ENCODE measurements at regions not wholly inside any gene's neighbourhood (a gene's known extent, or its start where the extent isn't known, plus 50 kb on each side); places are given as distances from the start of the nearest gene placed in this dataset.

DNA sequence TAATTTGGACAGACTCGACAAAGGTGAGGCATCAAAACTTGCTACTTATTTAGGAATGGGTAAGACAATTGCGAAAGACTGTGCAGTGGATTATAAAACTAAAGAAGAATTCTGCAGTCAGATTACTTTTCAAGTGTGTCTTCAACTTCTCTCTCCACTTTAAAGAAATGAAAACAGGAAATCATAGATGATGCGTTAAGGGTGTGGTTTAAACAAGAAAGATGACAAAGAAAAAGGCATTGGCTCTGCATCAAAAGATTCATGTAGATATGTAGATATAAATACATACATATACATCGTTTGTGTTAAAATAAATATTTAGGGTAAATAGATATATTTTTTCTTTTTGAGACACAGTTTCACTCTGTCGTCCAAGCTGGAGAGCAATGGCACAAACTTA lies 74.6 kb upstream of the PARP11 start:
- DNase-seq: no peak

- DNase-seq: no peak
Observed at GRCh38 chr12:3945671-3946070, 72.5 kb upstream of the PARP11 start.

DNA sequence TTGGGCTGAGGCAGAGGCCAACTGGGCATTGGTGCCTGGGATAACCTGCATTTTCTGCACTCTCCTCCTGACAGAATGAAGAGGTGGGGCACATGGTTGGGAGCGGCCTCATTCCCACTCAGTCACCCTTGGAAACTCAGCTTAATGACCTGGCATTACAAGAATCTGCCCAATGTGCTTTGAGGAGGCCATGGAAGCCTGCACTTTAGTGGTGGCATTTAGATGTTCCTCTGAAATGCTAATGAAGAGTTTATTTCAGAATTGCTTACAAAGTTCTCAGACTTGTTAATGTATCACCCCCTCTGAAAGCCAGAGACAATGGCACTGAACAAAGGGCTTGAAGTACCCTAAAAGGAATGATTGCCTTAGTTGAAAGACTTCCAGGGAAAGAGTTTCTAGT lies 71.4 kb upstream of the PARP11 start:
- no peak for DNase-seq

DNA sequence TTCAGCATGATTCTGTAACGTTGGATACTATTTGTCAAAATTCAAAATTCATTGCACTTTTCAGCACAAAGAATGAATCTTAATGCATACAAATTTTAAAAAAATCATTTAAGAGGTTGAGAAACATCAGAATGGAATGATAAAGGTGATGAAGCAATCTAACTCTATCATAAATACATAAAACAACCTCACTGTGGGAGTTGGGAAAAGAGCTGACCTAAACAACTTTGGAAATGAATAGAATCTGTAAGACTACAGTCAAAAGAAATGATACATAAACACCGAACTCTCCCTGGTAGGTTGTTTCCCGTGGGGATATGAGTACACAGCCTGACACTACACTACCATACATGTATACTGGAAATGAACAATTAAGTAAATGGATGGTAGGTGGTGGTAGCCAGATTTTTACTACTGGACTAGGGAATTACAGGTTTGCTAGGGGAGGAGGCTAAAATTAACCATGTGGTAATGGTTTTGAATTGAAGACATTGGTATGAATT lies 64.9 kb upstream of the PARP11 start:
- DNase-seq: no peak

GRCh38 chr12:3935078-3935477 lies 61.9 kb upstream of the PARP11 start:
- no peak for DNase-seq

- DNase-seq: no peak
Observed at GRCh38 chr12:3933819-3934192, 60.6 kb upstream of the PARP11 start.

DNA sequence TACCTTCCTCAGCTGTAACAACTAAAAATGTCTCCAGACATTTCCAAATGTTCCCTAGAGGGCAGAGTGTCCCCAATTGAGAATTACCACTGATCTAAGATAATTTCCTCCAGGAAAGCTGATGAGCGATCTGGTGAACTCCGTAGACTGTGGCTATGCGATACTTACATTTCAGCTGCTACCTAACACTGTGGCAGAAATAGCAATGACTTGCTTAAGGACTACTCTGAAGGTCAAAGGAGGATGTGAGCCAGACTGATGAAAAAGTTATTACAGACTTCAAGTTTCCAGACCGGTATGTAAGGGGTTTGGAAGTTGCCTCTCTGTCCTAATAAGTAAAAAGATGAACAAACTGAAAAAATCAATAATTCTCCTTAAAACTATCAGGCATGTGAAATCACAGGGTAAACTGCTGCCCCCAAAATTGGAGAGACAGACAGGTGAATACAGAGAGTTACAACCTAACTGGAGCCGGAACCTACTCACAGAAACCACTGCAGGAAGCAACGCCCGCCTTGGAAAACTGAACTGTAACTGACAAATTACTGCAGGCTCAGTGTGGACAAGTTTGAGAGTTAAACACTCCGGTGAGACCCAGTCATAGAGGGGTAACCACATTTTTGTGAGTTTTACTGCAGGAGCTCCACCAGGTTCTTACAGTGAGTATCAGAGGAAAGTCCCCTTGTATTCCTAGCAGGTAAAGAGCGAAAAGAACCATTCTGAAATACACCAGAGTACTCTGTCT lies 60.0 kb upstream of the PARP11 start:
- DNase-seq: no peak

- no peak for DNase-seq
Observed at GRCh38 chr12:3931776-3932175, 58.6 kb upstream of the PARP11 start.

DNA sequence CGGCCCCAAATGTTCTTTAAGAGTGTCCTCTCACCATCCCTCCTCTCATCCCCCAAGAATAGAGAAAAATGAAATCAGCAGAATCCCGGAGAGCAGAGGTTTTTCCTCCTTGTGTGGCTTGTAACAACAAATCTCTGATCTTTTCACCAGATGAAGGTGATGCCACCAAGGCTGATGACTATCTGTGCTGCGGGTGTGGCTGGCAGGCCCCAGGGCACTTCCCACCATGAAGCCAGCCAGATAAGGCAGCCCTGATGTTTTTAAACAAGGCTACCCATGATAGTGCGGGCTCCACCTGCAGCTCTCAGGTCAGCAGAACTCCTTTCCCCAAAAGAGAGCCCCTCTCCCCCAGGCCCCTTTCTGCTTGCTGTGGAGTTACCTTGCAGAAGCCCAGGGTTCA lies 58.0 kb upstream of the PARP11 start:
- no peak for DNase-seq

DNA sequence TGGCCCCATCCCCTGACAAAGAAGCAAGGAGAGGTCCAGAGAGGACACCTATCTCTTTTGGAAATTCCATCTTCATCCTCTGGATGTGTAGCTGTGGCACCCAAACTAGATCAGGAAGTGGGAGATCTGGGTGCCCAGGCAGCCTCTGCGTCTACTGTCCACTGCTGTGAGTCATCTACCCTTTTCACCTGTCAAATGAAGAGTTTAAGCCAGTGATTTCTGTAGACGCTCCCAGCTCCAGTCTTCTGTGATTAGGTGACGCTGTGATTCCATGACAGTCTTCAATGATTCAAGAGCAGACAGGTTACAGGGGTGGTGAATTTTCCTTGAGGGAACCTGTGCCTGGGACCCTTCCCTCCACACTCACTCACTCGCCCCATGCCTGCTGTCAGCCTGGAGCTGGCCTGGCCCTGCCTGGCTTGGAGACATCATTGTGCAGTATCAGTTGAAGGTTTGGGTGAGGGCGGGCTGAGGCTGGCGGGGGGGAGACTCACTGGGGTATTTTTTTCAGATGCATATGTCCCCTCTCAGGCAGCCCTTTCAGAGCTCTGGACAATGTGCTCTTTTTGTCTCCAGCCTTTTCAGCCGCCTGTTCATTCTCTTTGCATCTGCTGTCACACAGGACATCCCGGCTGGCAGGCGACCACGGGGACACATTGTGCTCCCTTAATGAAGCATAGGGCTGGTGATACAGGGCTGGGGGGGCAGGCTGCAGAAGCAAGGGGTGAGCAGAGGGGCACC lies 56.8 kb upstream of the PARP11 start:
- DNase-seq: no peak

DNA sequence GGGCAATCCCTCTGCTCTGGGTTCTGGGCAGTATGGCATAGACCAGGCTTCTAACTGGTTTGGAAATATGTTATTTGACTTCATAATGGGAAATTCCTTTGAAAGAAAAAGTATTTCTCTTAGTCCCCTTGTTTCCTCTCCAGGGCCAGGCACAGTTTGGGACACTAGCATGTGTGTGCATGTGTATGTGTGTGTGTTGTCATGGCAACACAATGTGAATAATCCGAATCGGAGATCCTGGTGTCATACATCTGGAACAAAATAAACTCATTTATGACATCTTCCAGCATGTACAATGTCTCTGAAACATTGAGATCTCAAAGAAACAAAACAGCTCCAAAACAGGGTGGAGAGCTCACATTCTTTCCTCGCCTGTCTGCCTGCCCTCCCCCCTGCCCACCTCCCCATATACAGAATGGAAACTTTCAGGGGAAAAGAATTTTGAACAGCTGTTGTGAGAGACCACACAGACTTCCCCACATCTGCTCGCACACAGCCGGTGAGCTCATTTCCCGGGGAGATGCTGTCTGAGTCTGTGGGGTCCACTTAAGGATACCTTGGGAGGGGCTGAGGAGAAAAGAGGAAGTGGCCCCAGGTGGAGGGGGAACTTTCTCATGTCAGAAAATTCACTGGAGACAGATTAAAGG lies 55.5 kb upstream of the PARP11 start:
- DNase-seq: no peak

DNA sequence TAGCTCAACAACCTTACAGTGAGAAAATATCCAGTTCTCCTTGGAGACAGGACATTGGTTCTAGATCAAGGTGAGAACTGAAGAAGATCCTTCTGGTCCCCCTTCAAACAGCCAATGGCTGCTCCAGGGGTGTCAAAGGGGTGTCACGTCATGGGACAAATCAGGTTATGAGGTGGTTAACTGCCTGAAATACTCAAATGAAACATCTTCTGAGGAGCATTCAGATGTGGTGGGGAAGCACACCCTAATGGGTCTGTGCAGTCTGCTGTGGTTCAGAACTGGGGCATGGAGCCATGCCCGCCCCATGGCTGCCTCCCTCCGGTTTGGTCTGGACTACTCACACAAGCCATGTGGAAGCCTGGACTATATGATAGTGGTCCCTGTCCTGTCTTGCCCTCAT lies 52.4 kb upstream of the PARP11 start:
- DNase-seq: no peak

DNA sequence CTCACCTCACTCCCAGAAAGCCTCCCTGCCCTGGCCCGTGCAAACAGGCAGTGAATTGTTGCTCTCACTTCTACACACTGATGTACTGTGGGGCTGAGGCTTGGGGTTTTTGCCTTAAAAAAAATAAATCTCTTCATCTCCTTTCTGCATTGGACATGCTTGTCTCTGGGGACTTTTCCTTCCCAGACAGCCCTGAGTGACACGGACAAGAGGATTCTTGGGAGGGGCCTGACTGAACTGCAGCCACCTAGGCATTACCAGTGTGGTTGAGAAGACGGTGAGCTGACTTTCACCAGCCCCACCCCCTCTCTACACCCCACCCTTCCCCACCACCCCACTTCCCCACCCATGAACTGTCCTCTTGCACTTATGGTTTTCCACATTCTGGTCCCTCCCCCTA lies 51.6 kb upstream of the PARP11 start:
- no peak for DNase-seq

DNA sequence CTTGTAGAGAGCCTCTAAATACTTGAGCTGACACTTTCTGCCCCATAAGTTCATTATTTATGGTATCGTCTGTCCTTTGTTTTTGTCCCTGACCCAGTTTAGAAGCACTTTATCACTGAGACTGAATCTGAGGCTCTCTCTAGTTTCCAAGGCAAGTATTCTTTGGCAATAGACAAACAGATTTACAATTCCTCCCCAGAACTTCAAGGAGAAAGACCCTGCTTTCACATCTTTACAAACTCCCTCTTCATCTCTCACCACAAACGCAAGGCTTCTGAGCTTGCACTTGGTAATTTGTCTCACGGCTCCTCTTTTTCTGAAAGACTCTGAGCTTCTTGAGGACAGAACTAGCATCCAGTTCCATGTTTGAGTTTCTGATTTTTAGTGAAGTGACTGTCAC lies 49.8 kb upstream of the PARP11 start:
- DNase-seq: no peak

All from activated CD4-positive, alpha-beta T cell treated with anti-CD3 and anti-CD28 coated beads, Interleukin-2, amount 50 U/mL, for 4 hours (primary cell).